ENCODE measurements at regions not wholly inside any gene's neighbourhood (a gene's known extent, or its start where the extent isn't known, plus 50 kb on each side); places are given as distances from the start of the nearest gene placed in this dataset.

DNA sequence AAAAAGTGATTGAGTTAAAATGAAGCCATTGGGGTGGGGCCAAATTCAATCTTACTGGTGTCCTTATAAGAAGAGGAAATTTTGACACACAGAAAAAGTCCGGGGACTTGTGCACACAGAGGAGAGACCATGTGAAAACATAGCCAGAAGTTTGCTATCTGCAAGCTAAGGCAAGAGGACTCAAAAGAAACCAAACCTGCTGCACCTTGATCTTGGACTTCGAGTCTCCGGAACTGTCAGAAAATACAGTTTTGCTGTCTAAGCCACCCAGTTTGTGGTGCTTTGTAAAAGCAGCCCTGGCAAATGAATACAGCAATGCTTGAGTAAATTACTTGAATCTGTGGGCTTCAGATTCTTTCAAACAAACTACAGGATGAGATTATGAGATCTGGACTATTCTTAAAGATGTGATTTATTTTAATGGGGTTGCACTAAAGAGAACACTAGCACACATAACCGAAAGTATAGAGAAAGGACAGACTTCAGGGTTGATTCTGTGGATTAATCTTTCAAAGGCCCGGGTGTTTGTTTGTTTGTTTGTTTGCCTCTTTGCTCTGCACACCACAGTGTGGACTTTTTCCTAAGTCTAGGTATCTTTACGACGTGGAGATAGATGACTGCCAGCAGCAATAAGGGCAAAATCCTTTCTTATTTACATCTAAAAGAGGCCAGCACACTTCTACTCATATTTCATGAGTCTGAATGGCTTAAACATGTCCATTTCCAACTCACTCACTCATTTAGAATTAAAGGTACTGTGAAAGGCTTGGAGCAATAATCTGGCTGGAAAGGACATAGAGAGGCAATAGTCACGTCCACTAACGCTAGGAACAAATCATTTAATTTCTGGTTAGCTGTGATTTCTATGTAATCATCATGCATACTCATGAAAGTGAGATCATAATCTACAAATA, 53.9 kb upstream of the SSR3 start:
- TF ChIP-seq, protein P1, sequence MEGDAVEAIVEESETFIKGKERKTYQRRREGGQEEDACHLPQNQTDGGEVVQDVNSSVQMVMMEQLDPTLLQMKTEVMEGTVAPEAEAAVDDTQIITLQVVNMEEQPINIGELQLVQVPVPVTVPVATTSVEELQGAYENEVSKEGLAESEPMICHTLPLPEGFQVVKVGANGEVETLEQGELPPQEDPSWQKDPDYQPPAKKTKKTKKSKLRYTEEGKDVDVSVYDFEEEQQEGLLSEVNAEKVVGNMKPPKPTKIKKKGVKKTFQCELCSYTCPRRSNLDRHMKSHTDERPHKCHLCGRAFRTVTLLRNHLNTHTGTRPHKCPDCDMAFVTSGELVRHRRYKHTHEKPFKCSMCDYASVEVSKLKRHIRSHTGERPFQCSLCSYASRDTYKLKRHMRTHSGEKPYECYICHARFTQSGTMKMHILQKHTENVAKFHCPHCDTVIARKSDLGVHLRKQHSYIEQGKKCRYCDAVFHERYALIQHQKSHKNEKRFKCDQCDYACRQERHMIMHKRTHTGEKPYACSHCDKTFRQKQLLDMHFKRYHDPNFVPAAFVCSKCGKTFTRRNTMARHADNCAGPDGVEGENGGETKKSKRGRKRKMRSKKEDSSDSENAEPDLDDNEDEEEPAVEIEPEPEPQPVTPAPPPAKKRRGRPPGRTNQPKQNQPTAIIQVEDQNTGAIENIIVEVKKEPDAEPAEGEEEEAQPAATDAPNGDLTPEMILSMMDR (IDR thresholded peaks at IDR 0.05) = no peak
- TF ChIP-seq POLR2A (IDR thresholded peaks at IDR 0.05) = no peak
- TF ChIP-seq EP300 (IDR thresholded peaks at IDR 0.05) = no peak

All from ovary (tissue), 3 donors.